ENCODE measurements at regions not wholly inside any gene's neighbourhood (a gene's known extent, or its start where the extent isn't known, plus 50 kb on each side); places are given as distances from the start of the nearest gene placed in this dataset.
A peak's percentile ranks its signal among the peaks of the same experiment; 100 is the strongest.

DNA sequence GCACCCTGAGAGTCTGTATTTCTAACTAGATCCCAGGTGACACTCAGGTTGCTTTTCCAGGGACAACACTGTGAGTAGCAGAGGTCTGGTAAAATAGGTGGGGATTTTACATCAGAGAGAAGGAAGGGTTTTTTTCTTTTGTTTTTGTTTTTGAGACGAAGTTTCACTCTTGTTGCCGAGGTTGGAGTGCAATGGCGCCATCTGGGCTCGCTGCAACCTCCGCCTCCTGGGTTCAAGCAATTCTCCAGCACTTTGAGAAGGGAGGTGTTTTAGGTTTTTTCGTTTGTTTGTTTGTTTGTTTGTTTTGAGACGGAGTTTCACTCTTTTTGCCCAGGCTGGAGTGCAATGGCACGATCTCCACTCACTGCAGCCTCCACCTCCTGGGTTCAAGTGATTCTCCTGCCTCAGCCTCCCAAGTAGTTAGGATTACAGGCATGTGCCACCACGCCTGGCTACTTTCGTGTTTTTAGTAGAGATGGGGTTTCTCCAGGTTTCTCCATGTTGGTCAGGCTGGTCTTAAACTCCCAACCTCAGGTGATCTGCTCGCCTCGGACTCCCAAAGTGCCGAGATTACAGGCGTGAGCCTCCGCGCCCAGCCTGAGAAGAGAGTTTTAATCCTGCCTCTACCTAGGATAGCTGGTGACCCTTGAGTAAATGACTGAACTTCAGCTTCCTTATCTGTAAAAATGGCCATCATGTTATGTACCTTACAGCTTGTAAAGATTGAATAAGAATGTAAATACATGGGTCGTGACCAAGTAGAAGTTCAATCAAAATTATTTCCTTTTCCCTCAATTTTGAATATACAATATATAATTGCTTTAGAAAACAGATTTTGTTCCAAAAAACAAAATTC is 95.9 kb upstream of the FNDC3B start:
- Histone ChIP-seq H3K27ac (ENCODE audit: low read depth, low read length) (no peak overlapping the region), H3K9ac (ENCODE audit: low read depth, low read length) (no peak overlapping the region), H3K36me3 (ENCODE audit: control insufficient read depth, insufficient read depth, low read length) (no peaks in the 10 kb centered on the region), H3K9me3 (ENCODE audit: control insufficient read depth, insufficient read depth, low read length) (no peaks in the 10 kb centered on the region), H3K4me3 (ENCODE audit: low read depth, low read length) (no peak overlapping the region), H3K27me3 (ENCODE audit: control insufficient read depth, insufficient read depth, low read length) (no peaks in the 10 kb centered on the region), H3K4me1 (ENCODE audit: control insufficient read depth, insufficient read depth, low read length) (no peaks in the 10 kb centered on the region)

DNA sequence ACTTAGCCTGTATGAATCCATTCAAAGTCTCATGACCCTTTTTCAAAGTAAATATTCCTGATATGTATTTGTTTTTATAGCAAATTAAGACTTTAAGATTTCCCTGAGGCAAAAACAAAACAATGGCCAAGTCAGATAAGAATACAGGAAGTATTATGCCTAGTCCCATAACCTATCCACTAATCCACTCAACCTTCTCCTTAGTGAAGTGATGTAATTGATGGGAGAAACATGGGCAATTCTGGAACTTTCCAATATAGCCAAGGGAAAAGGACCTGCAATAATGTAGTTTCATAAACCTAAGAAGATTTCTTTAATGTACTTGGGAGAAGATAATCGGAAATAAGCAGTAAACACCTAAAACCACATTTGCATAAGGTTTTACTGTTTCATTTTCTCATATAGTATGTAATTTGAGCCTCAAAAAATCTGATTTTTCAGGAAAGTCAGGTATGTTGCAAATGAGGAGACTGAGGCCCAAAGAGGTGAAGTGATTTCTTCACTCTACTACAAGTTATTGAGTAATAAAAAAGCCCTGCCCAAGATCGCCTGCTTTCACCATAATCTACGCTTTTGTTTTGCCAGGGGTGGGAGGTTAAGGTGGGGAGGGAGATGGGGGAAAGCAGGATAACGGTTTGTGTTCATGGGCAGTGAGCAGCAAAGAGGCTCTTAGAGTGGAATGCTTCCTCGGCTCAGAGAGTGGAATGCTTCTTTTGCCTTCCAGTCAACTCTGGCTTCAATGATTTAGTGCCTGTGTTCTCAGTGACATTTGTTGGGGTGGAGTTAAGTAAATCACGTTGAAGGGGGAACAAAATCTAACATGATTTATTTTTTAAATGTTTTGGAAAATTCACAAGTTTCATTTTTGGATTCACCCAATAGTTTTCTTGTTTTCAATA is 95.0 kb upstream of the FNDC3B start:
- Histone ChIP-seq H3K9ac (ENCODE audit: low read depth, low read length) (no peak overlapping the region), H3K27ac (ENCODE audit: low read depth, low read length) (no peak overlapping the region), H3K4me3 (ENCODE audit: low read depth, low read length) (no peak overlapping the region), H3K4me1 (ENCODE audit: control insufficient read depth, insufficient read depth, low read length) (no peaks in the 10 kb centered on the region), H3K36me3 (ENCODE audit: control insufficient read depth, insufficient read depth, low read length) (no peaks in the 10 kb centered on the region), H3K9me3 (ENCODE audit: control insufficient read depth, insufficient read depth, low read length) (no peaks in the 10 kb centered on the region), H3K27me3 (ENCODE audit: control insufficient read depth, insufficient read depth, low read length) (no peaks in the 10 kb centered on the region)

DNA sequence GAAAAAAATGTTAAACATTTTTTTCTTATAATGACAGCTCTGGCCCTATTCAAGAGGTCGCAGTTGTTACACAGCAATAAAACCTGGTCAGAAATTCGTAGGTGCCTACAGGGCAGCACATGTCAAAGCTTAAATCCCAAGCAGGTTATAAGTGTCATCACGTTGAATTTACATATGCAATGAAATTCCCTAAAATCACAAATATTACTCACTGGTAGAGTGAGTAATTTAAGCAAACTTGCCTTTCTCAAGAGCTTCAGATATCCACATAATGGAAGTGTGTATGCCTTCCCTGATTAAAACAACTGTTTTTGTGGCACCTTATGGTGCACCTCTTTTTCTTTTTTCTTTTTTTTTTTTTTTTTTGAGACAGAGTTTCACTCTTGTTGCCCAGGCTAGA is 90.7 kb upstream of the FNDC3B start:
- Histone ChIP-seq H3K36me3 (ENCODE audit: control insufficient read depth, insufficient read depth, low read length) (no peaks in the 10 kb centered on the region), H3K4me1 (ENCODE audit: control insufficient read depth, insufficient read depth, low read length) (peaks cover 13% of the 10 kb centered on the region), H3K4me3 (ENCODE audit: low read depth, low read length) (no peak overlapping the region), H3K9ac (ENCODE audit: low read depth, low read length) (no peak overlapping the region), H3K9me3 (ENCODE audit: control insufficient read depth, insufficient read depth, low read length) (no peaks in the 10 kb centered on the region), H3K27me3 (ENCODE audit: control insufficient read depth, insufficient read depth, low read length) (no peaks in the 10 kb centered on the region), H3K27ac (ENCODE audit: low read depth, low read length) (no peak overlapping the region)

DNA sequence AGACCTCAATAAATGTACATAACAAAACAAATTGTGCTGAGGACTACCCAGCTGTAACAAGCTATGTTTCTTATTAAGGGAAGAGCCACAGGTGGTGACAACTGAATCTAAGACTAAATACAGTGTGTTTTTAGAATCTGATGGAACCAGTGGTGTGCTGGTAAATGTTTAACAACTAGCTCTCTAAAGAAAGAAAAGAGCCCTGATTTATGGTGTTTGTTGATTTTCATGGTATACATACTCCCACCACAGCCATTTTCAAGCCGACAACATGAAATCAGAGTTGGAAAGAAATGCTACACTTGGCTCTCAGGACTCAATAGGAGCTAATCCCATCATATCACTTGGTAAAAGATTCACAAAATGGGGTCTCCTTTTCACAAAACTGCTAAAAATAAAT is 89.8 kb upstream of the FNDC3B start:
- H3K9me3 ChIP-seq (ENCODE audit: control insufficient read depth, insufficient read depth, low read length): no peaks in the 10 kb centered on the region
- H3K27me3 ChIP-seq (ENCODE audit: control insufficient read depth, insufficient read depth, low read length): no peaks in the 10 kb centered on the region
- H3K36me3 ChIP-seq (ENCODE audit: control insufficient read depth, insufficient read depth, low read length): no peaks in the 10 kb centered on the region
- H3K9ac ChIP-seq (ENCODE audit: low read depth, low read length): no peak overlapping the region
- H3K4me1 ChIP-seq (ENCODE audit: control insufficient read depth, insufficient read depth, low read length): peaks cover 13% of the 10 kb centered on the region
- no peak overlapping the region for H3K4me3 ChIP-seq (ENCODE audit: low read depth, low read length)
- no peak overlapping the region for H3K27ac ChIP-seq (ENCODE audit: low read depth, low read length)

- Histone ChIP-seq H3K9me3 (ENCODE audit: control insufficient read depth, insufficient read depth, low read length) (no peaks in the 10 kb centered on the region), H3K4me3 (ENCODE audit: low read depth, low read length) (no peak overlapping the region), H3K4me1 (ENCODE audit: control insufficient read depth, insufficient read depth, low read length) (peaks cover 13% of the 10 kb centered on the region), H3K27ac (ENCODE audit: low read depth, low read length) (peak overlapping the region; percentile 14), H3K36me3 (ENCODE audit: control insufficient read depth, insufficient read depth, low read length) (no peaks in the 10 kb centered on the region), H3K27me3 (ENCODE audit: control insufficient read depth, insufficient read depth, low read length) (no peaks in the 10 kb centered on the region), H3K9ac (ENCODE audit: low read depth, low read length) (no peak overlapping the region)
Measured at GRCh38 chr3:171950373-171950772, 89.0 kb upstream of the FNDC3B start.

DNA sequence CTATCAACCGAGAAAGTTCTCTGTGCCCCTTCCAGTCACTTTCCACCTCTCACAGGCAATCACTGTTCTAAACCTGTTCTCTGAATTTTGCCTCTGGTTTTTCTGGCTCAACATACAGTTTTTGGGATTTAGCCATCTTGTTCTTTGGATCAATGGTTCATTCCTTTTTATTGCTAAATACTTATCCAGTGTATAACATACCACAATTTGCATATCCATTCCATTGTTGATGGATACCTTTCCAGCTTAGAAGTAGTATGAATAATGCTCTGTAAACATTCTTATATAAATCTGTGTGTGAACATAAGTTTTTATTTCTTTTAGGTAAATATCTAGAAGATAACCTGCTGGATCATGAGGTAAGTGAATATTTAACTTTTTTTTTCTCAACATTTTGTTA is 87.8 kb upstream of the FNDC3B start:
- H3K36me3 ChIP-seq (ENCODE audit: control insufficient read depth, insufficient read depth, low read length): no peaks in the 10 kb centered on the region
- H3K9me3 ChIP-seq (ENCODE audit: control insufficient read depth, insufficient read depth, low read length): no peaks in the 10 kb centered on the region
- no peaks in the 10 kb centered on the region for H3K27me3 ChIP-seq (ENCODE audit: control insufficient read depth, insufficient read depth, low read length)
- H3K4me3 ChIP-seq (ENCODE audit: low read depth, low read length): no peak overlapping the region
- H3K27ac ChIP-seq (ENCODE audit: low read depth, low read length): no peak overlapping the region
- peaks cover 19% of the 10 kb centered on the region for H3K4me1 ChIP-seq (ENCODE audit: control insufficient read depth, insufficient read depth, low read length)
- no peak overlapping the region for H3K9ac ChIP-seq (ENCODE audit: low read depth, low read length)

DNA sequence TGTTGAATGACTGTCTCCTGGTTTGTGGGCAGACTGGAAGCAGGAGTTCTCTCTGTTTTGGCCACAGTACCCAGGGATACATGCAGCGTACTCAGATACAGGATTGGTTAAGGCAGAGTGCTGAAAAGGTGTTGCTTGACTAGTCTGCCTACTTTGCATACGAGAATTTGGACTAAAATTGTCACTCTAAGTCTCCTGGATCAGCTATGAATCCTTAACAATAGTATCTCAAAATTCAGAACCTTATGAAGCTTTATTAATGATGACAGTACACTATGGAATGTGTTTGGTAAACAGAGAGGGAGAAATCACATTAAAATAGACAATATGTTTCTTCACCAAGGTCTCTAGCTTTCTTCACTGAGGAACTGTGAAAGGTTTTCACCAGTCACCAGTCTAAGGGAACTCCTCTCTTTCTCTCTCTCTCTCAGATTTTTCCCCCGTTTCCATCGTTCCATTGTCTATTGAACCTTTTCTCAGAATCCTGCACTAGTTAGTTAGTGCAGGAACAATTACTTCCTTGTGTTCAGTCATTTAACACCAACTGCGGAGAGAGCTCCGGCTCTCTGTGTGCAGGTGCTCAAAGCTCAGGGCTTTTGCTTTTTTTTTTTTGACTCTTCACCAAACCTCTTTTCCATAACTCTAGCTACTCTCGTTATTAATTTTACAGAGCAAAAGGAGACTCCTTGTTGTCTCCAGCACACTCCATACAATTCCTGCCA is 85.9 kb upstream of the FNDC3B start:
- Histone ChIP-seq H3K4me1 (ENCODE audit: control insufficient read depth, insufficient read depth, low read length) (peaks cover 21% of the 10 kb centered on the region), H3K9ac (ENCODE audit: low read depth, low read length) (no peak overlapping the region)

GRCh38 chr3:171954690-171955383 is 84.5 kb upstream of the FNDC3B start:
- H3K9ac ChIP-seq (ENCODE audit: low read depth, low read length): no peak overlapping the region
- H3K4me3 ChIP-seq (ENCODE audit: low read depth, low read length): no peak overlapping the region
- no peaks in the 10 kb centered on the region for H3K36me3 ChIP-seq (ENCODE audit: control insufficient read depth, insufficient read depth, low read length)
- no peaks in the 10 kb centered on the region for H3K9me3 ChIP-seq (ENCODE audit: control insufficient read depth, insufficient read depth, low read length)
- H3K27me3 ChIP-seq (ENCODE audit: control insufficient read depth, insufficient read depth, low read length): no peaks in the 10 kb centered on the region
- peaks cover 30% of the 10 kb centered on the region for H3K4me1 ChIP-seq (ENCODE audit: control insufficient read depth, insufficient read depth, low read length)
- H3K27ac ChIP-seq (ENCODE audit: low read depth, low read length): no peak overlapping the region

More for the DNA sequence above, 85.9 kb upstream of the FNDC3B start:
- H3K27ac ChIP-seq (ENCODE audit: low read depth, low read length): no peak overlapping the region
- no peaks in the 10 kb centered on the region for H3K27me3 ChIP-seq (ENCODE audit: control insufficient read depth, insufficient read depth, low read length)
- no peak overlapping the region for H3K4me3 ChIP-seq (ENCODE audit: low read depth, low read length)
- H3K9me3 ChIP-seq (ENCODE audit: control insufficient read depth, insufficient read depth, low read length): no peaks in the 10 kb centered on the region
- no peaks in the 10 kb centered on the region for H3K36me3 ChIP-seq (ENCODE audit: control insufficient read depth, insufficient read depth, low read length)

- Histone ChIP-seq H3K9me3 (ENCODE audit: control insufficient read depth, insufficient read depth, low read length) (no peaks in the 10 kb centered on the region), H3K9ac (ENCODE audit: low read depth, low read length) (no peak overlapping the region), H3K27me3 (ENCODE audit: control insufficient read depth, insufficient read depth, low read length) (no peaks in the 10 kb centered on the region), H3K27ac (ENCODE audit: low read depth, low read length) (no peak overlapping the region), H3K4me3 (ENCODE audit: low read depth, low read length) (no peak overlapping the region), H3K4me1 (ENCODE audit: control insufficient read depth, insufficient read depth, low read length) (peaks cover 24% of the 10 kb centered on the region), H3K36me3 (ENCODE audit: control insufficient read depth, insufficient read depth, low read length) (no peaks in the 10 kb centered on the region)
Measured at GRCh38 chr3:171955598-171955997, 83.8 kb upstream of the FNDC3B start.

GRCh38 chr3:171956181-171956683 is 83.1 kb upstream of the FNDC3B start:
- Histone ChIP-seq H3K4me1 (ENCODE audit: control insufficient read depth, insufficient read depth, low read length) (peaks cover 24% of the 10 kb centered on the region), H3K9me3 (ENCODE audit: control insufficient read depth, insufficient read depth, low read length) (no peaks in the 10 kb centered on the region), H3K27ac (ENCODE audit: low read depth, low read length) (no peak overlapping the region), H3K9ac (ENCODE audit: low read depth, low read length) (no peak overlapping the region), H3K27me3 (ENCODE audit: control insufficient read depth, insufficient read depth, low read length) (no peaks in the 10 kb centered on the region), H3K4me3 (ENCODE audit: low read depth, low read length) (no peak overlapping the region), H3K36me3 (ENCODE audit: control insufficient read depth, insufficient read depth, low read length) (no peaks in the 10 kb centered on the region)
